ENCODE measurements at regions not wholly inside any gene's neighbourhood (a gene's known extent, or its start where the extent isn't known, plus 50 kb on each side); places are given as distances from the start of the nearest gene placed in this dataset.

GRCh38 chr10:44015702-44016500, 367.2 kb upstream of the ZNF32 start:
- TF ChIP-seq CTCF (IDR thresholded peaks at IDR 0.05) (no peak), POLR2A (IDR thresholded peaks at IDR 0.05) (no peak)
